AG04449 (cell line): ENCODE measurements at regions not wholly inside any gene's neighbourhood (a gene's known extent, or its start where the extent isn't known, plus 50 kb on each side); places are given as distances from the start of the nearest gene placed in this dataset.

Experiments
- CTCF ChIA-PET: fragments of 350-600 bp; formaldehyde crosslinking; extraction: SDS; loops from one replicate; lab custom pipeline; 2021; ENCODE audit warnings: antibody characterized with exemption; lab: Yijun Ruan, JAX
- POLR2A ChIA-PET: fragments of 400-600, 350-600 bp; formaldehyde crosslinking; extraction: SDS; loops from one replicate; lab custom pipeline; 2020; ENCODE audit warnings: antibody characterized with exemption, inconsistent platforms; lab: Yijun Ruan, JAX
- DNase-seq: peaks from one replicate; pipeline ENCODE4 v3.0.0-alpha.2; 2010; ENCODE audit warnings: low read depth, low spot score
- H3K4me3 ChIP-seq: 2 replicates; pipeline ENCODE4 v1.5.1; 2011; ENCODE audit warnings: low read depth, mild to moderate bottlenecking, control low read depth, low read length
- TF ChIP-seq, protein P1 (sequence below): IDR thresholded peaks from one replicate; pipeline ENCODE4 v1.5.1; 2011; ENCODE audit warnings: mild to moderate bottlenecking, moderate library complexity, low read length, control low read depth, inconsistent platforms; ENCODE audit not compliant: insufficient read depth; ENCODE audit errors: missing control alignments

DNA sequence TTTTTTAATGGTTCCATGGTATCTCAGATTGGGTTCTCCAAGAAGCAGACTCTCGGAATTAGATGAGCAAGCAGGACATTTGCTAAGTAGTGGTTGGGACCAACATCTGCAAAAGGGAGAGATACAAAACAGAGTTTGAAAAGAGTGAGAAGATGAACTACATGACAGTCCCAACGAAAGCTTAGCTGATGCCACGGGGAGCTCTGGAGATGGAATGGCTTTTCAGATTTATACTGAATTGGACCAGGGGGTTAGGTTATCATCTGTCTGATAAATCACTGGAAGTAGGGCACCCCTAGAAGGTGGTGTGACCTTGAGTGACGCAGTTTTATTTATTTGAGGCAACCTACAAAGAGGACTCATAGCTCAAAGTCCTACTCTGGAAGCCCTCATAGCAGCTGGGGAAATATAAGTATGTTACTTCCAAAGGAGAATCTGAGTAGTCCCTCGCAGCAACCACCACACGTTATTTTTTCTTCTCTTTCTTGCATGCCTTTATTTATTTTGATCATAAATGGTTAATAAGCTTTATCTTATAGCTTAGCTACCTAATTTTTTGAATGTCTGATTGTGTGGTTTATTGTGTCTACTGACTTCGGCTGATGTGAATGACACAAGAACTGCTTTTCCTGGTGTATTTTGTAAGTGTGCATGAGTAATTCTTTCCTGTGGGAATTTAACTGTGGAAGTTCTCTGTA, 815.4 kb downstream of the SQOR start:
- no peak for DNase-seq
- H3K4me3 ChIP-seq = no peak overlapping the region
- POLR2A ChIA-PET = no interaction called here
- CTCF ChIA-PET = no interaction called here
- TF ChIP-seq, protein P1, sequence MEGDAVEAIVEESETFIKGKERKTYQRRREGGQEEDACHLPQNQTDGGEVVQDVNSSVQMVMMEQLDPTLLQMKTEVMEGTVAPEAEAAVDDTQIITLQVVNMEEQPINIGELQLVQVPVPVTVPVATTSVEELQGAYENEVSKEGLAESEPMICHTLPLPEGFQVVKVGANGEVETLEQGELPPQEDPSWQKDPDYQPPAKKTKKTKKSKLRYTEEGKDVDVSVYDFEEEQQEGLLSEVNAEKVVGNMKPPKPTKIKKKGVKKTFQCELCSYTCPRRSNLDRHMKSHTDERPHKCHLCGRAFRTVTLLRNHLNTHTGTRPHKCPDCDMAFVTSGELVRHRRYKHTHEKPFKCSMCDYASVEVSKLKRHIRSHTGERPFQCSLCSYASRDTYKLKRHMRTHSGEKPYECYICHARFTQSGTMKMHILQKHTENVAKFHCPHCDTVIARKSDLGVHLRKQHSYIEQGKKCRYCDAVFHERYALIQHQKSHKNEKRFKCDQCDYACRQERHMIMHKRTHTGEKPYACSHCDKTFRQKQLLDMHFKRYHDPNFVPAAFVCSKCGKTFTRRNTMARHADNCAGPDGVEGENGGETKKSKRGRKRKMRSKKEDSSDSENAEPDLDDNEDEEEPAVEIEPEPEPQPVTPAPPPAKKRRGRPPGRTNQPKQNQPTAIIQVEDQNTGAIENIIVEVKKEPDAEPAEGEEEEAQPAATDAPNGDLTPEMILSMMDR = no peak

DNA sequence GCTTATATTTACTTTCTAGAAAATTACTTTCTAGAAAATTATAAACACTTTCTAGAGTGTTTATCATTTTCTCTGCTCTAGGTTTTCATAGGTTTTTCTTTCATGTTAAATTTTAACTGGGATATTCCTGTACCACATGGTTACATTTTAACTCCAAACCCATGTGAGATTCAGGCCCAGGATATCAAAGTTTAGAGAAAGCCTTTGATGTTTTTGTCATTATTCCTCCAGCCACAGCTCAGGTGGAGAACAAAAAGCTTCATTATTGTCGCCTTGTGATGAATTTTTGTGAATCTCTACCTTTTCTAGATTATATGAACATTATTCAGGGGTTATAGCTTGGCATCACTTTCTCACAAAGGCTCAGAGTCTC, 816.0 kb downstream of the SQOR start:
- no peak for DNase-seq
- no peak overlapping the region for H3K4me3 ChIP-seq
- CTCF ChIA-PET = no interaction called here
- POLR2A ChIA-PET = no interaction called here
- TF ChIP-seq, protein P1 = no peak

DNA sequence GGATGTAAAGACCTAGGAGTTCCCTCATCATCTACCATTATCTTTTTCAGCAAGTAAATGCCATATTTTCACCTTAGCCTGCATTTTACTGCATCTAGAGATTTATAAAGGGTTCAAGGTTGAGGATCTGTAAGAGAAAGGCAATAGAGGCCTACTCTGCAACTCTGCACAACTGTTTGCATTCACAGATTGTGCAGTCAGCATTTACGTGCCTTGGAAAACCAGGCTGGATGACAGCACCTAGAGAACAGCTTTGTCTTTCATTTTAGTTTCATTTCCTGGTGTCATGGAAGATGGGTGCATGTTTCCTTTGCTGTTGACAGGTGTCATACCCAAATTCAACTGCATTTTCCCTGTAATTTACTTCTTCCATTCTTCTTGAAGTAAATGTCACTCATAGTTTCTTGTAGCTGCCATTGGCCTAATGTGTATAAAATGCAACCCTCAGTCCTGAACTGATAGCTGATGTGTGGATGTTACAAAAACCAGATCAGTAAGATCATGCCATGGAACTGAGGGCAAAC, 817.5 kb downstream of the SQOR start:
- DNase-seq = no peak
- CTCF ChIA-PET = no interaction called here
- H3K4me3 ChIP-seq = no peak overlapping the region
- POLR2A ChIA-PET = no interaction called here
- TF ChIP-seq, protein P1 = no peak

DNA sequence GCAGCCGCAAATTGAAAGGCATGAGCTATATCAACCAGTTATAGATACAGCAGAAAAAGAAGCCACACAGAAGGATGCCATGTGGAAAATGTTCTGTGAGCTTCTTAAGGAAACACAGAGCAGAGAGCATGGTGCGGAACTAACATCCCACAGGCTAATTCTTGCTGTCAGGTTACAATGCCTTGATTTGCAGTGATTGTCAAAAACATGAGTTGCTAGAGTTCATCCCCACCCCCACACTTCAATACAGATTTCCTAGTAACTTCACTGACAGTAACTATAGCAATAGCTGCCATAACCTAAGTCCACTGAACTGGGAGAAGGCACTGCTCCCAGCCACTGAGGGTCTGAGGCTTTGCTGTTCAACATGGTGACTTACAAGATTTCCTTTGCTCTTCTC, 821.6 kb downstream of the SQOR start:
- ChIA-PET CTCF (no interaction called here), POLR2A (no interaction called here)
- no peak for DNase-seq
- TF ChIP-seq, protein P1 = no peak
- H3K4me3 ChIP-seq = no peak overlapping the region

DNA sequence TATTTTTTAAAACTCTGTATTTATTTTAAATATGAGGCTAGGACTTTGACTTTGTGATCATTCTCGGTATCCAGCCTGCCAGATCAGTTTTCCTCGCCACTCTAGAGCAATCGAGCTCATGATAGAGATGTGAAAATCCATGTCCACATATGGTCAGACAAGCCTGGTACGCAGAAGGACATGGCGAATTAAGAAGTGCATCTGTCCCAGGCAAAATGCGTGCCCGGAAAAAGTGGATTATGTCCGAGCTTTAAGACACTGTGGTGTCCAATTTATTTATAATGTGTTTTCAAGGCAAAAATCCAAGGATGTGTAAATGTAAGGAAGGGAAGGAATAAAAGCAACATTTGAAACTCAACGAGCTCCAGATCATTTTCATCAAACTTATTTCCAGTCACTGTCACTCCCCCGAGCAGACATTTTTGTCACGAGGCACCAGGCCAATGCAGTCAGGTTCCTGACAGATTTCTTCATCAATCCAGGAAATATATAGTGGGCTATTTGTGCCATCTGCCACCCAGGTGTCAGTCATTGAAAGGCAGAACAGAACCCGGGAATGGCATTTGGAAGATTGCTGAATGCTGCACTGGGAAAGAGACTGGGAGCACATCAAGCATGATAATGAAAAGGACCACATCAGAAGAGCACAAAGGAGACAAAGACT, 825.7 kb downstream of the SQOR start:
- POLR2A ChIA-PET = no interaction called here
- CTCF ChIA-PET = interaction anchor here (1.1 kb wide), 1 partner anchor 745 kb away, joined by 3 read pairs; no protein-coding TSS in a partner anchor
- no peak overlapping the region for H3K4me3 ChIP-seq
- DNase-seq = no peak
- TF ChIP-seq, protein P1 = no peak

DNA sequence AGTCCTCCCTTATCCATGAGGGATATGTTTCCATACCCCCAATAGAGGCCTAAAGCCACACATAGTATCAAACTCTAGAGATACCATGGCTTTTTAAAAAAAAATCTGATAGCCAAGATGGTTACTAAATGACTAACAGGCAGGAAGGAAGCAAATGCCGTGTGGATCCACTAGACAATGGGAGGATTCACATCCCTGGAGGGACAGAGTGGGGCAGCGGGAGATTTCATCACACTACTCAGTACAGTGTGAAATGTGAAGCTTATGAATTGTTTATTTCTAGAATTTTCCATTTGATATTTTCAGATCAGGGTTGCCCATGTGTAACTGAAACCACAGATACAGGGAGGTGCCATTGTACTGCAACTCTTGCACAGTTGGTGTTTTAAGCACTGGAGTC, 826.6 kb downstream of the SQOR start:
- H3K4me3 ChIP-seq = no peak overlapping the region
- TF ChIP-seq, protein P1 = no peak
- POLR2A ChIA-PET = no interaction called here
- CTCF ChIA-PET = no interaction called here
- DNase-seq = no peak
